ENCODE measurements at regions not wholly inside any gene's neighbourhood (a gene's known extent, or its start where the extent isn't known, plus 50 kb on each side); places are given as distances from the start of the nearest gene placed in this dataset.

GRCh38 chr19:28878862-28879566 lies 333.9 kb downstream of the UQCRFS1 start:
- DNase-seq: peak; percentile 47 to 81

GRCh38 chr19:28876609-28877123 lies 336.3 kb downstream of the UQCRFS1 start:
- no peak for DNase-seq

- no peak for DNase-seq
Measured at GRCh38 chr19:28874742-28875141, 338.2 kb downstream of the UQCRFS1 start.

- no peak for DNase-seq
Measured at GRCh38 chr19:28873301-28873700, 339.6 kb downstream of the UQCRFS1 start.

GRCh38 chr19:28871099-28871725 lies 341.7 kb downstream of the UQCRFS1 start:
- DNase-seq: no peak

- no peak for DNase-seq
Measured at GRCh38 chr19:28869459-28869858, 343.5 kb downstream of the UQCRFS1 start.

GRCh38 chr19:28868836-28869235 lies 344.1 kb downstream of the UQCRFS1 start:
- no peak for DNase-seq

- DNase-seq: no peak
Measured at GRCh38 chr19:28867978-28868377, 345.0 kb downstream of the UQCRFS1 start.

- peak in 1 of 2 experiments; percentile 14 for DNase-seq
Measured at GRCh38 chr19:28864577-28865042, 348.3 kb downstream of the UQCRFS1 start.

- no peak for DNase-seq
Measured at GRCh38 chr19:28864024-28864503, 348.9 kb downstream of the UQCRFS1 start.

GRCh38 chr19:28862238-28862637 lies 350.7 kb downstream of the UQCRFS1 start:
- no peak for DNase-seq

- DNase-seq: no peak
Measured at GRCh38 chr19:28859811-28860210, 353.1 kb downstream of the UQCRFS1 start.

- no peak for DNase-seq
Measured at GRCh38 chr19:28858933-28859332, 354.0 kb downstream of the UQCRFS1 start.

GRCh38 chr19:28857967-28858366 lies 355.0 kb downstream of the UQCRFS1 start:
- no peak for DNase-seq

- no peak for DNase-seq
Measured at GRCh38 chr19:28855216-28855615, 357.7 kb downstream of the UQCRFS1 start.

- no peak for DNase-seq
Measured at GRCh38 chr19:28847468-28847867, 365.5 kb downstream of the UQCRFS1 start.

- DNase-seq: no peak
Measured at GRCh38 chr19:28846094-28846812, 366.7 kb downstream of the UQCRFS1 start.

GRCh38 chr19:28843761-28844492 lies 369.0 kb downstream of the UQCRFS1 start:
- no peak for DNase-seq

GRCh38 chr19:28841531-28841930 lies 371.4 kb downstream of the UQCRFS1 start:
- no peak for DNase-seq

- no peak for DNase-seq
Measured at GRCh38 chr19:28840891-28841290, 372.1 kb downstream of the UQCRFS1 start.

- no peak for DNase-seq
Measured at GRCh38 chr19:28839455-28839854, 373.5 kb downstream of the UQCRFS1 start.

- DNase-seq: no peak
Measured at GRCh38 chr19:28838909-28839308, 374.0 kb downstream of the UQCRFS1 start.

GRCh38 chr19:28836421-28836820 lies 376.5 kb downstream of the UQCRFS1 start:
- DNase-seq: no peak
